Trophoblast cell (in vitro differentiated cells and primary cell): ENCODE measurements at regions not wholly inside any gene's neighbourhood (a gene's known extent, or its start where the extent isn't known, plus 50 kb on each side); places are given as distances from the start of the nearest gene placed in this dataset.
"Not testable (repeated sequence)": the region's sequence is repeated elsewhere in the genome, so short reads cannot be mapped to it uniquely, and the experiment has no call there.

Experiments used
- DNase-seq, 2 donors: peaks; one replicate each; pipeline ENCODE4 v3.0.0-alpha.2; 2016
- H2AFZ ChIP-seq: 2 replicates; pipeline ENCODE4 v1.6.1; 2013; ENCODE audit warnings: low read length, moderate library complexity, mild to moderate bottlenecking; ENCODE audit not compliant: insufficient read depth, poor library complexity
- H2AK5ac ChIP-seq: 2 replicates; pipeline ENCODE4 v1.6.1; 2013; ENCODE audit warnings: mild to moderate bottlenecking, low read length
- H2BK120ac ChIP-seq: 2 replicates; pipeline ENCODE4 v1.6.1; 2013; ENCODE audit warnings: low read length, mild to moderate bottlenecking, moderate library complexity; ENCODE audit not compliant: insufficient read depth, poor library complexity
- H2BK12ac ChIP-seq: 2 replicates; pipeline ENCODE4 v1.6.1; 2013; ENCODE audit warnings: mild to moderate bottlenecking, low read length, moderate library complexity
- H2BK5ac ChIP-seq: 2 replicates; pipeline ENCODE4 v1.6.1; 2013; ENCODE audit warnings: low read length, low read depth, moderate library complexity, mild to moderate bottlenecking; ENCODE audit not compliant: poor library complexity
- H3K14ac ChIP-seq: 2 replicates; pipeline ENCODE4 v1.6.1; 2013; ENCODE audit warnings: mild to moderate bottlenecking, low read length
- H3K18ac ChIP-seq: 2 replicates; pipeline ENCODE4 v1.6.1; 2013; ENCODE audit warnings: mild to moderate bottlenecking, low read length
- H3K23ac ChIP-seq: 2 replicates; pipeline ENCODE4 v1.6.1; 2013; ENCODE audit warnings: low read length
- H3K27ac ChIP-seq: 2 replicates; pipeline ENCODE4 v1.5.1; 2013; ENCODE audit warnings: low read depth, mild to moderate bottlenecking, inconsistent platforms, low read length, moderate library complexity
- H3K27me3 ChIP-seq: 2 replicates; pipeline ENCODE4 v1.6.1; 2013; ENCODE audit warnings: inconsistent platforms, mild to moderate bottlenecking, low read length, moderate library complexity; ENCODE audit not compliant: insufficient read depth
- H3K36me3 ChIP-seq, 2 experiments: 1 replicate in 1 of 2; 2 replicates in 1 of 2; pipeline ENCODE4 v1.6.1; 2013; ENCODE audit warnings: low read length in 2 of 2, mild to moderate bottlenecking in 2 of 2, moderate library complexity in 1 of 2; ENCODE audit not compliant: insufficient read depth in 2 of 2, control insufficient read depth in 1 of 2
- H3K4ac ChIP-seq: 2 replicates; pipeline ENCODE4 v1.6.1; 2013; ENCODE audit warnings: low read depth, mild to moderate bottlenecking, low read length, moderate library complexity
- H3K4me1 ChIP-seq, 2 experiments: 1 replicate in 1 of 2; 2 replicates in 1 of 2; pipeline ENCODE4 v1.6.1; 2013; ENCODE audit warnings: low read length in 2 of 2, mild to moderate bottlenecking in 2 of 2, moderate library complexity in 1 of 2; ENCODE audit not compliant: insufficient read depth in 2 of 2, control insufficient read depth in 1 of 2
- H3K4me2 ChIP-seq: 2 replicates; pipeline ENCODE4 v1.6.1; 2013; ENCODE audit warnings: inconsistent platforms, mild to moderate bottlenecking, low read length, moderate library complexity
- H3K4me3 ChIP-seq: 2 replicates; pipeline ENCODE4 v1.5.1; 2013; ENCODE audit warnings: mild to moderate bottlenecking, low read depth, low read length, inconsistent platforms
- H3K79me1 ChIP-seq: one replicate; pipeline ENCODE4 v1.6.1; 2013; ENCODE audit warnings: low read length
- H3K79me2 ChIP-seq: 2 replicates; pipeline ENCODE4 v1.6.1; 2013; ENCODE audit warnings: low read length, mild to moderate bottlenecking; ENCODE audit not compliant: control insufficient read depth, insufficient read depth, poor library complexity
- H3K9ac ChIP-seq: 2 replicates; pipeline ENCODE4 v1.6.1; 2013; ENCODE audit warnings: mild to moderate bottlenecking, low read length
- H3K9me3 ChIP-seq: 2 replicates; pipeline ENCODE4 v1.6.1; 2013; ENCODE audit warnings: low read depth, mild to moderate bottlenecking, control low read depth, inconsistent platforms, low read length; ENCODE audit not compliant: insufficient read depth
- H4K12ac ChIP-seq: 2 replicates; pipeline ENCODE4 v1.6.1; 2013; ENCODE audit warnings: low read depth, mild to moderate bottlenecking, low read length, moderate library complexity
- H4K8ac ChIP-seq: 2 replicates; pipeline ENCODE4 v1.6.1; 2013; ENCODE audit warnings: low read depth, mild to moderate bottlenecking, low read length, moderate library complexity
- H4K91ac ChIP-seq: one replicate; pipeline ENCODE4 v1.6.1; 2013; ENCODE audit warnings: low read depth, mild to moderate bottlenecking, low read length, moderate library complexity
- WGBS: extraction: QIAGEN DNeasy Blood & Tissue Kit; methylation state at CpG from one replicate; pipeline ENCODE4 v1.1.7; 2013; ENCODE audit warnings: missing lambda C conversion rate; ENCODE audit not compliant: insufficient read length, insufficient coverage; ENCODE audit errors: extremely low coverage; 5-methylcytosine and 5-hydroxymethylcytosine counted together

GRCh38 chr7:39758234-39758970 lies 135.0 kb downstream of the RALA start:
- Histone ChIP-seq H3K36me3 (no peaks in the 10 kb centered on the region), H2AFZ (no peak overlapping the region), H3K9ac (no peak overlapping the region), H3K18ac (no peak overlapping the region), H3K4me2 (no peak overlapping the region), H3K14ac (no peak overlapping the region), H3K27ac (no peak overlapping the region), H3K4me3 (no peak overlapping the region), H3K4me1 (no peaks in the 10 kb centered on the region), H4K91ac (no peak overlapping the region), H3K23ac (no peak overlapping the region), H3K79me1 (no peaks in the 10 kb centered on the region), H3K4ac (no peak overlapping the region), H3K27me3 (no peaks in the 10 kb centered on the region), H2BK12ac (no peak overlapping the region), H3K9me3 (peaks cover 1% of the 10 kb centered on the region), H4K12ac (no peak overlapping the region), H2BK120ac (no peak overlapping the region), H4K8ac (no peak overlapping the region), H2AK5ac (no peak overlapping the region), H2BK5ac (no peak overlapping the region), H3K79me2 (no peaks in the 10 kb centered on the region)
- no CpG with 5 or more reads among the region's 10 CpGs for WGBS
- no peak for DNase-seq

DNA sequence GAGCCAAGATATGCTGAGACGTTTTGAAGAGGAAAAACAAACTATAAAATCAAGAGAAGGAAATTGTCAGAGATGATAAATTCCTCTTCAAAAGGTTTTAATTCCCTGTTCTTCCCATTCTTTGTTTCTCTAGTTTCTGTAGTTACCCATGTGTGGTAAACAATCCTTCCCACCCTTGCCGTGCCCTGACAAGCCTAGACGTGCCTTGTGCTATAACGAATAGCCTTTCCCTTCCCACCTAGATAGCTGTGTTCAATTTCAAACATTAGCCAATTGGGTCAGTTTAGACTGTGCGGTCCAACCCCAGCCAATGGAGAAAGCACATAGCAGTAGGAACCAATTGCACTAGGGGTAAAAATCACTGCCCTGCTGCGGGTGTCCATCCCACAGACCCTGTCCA lies 138.1 kb downstream of the RALA start:
- Histone ChIP-seq H3K18ac (no peak overlapping the region), H3K79me2 (no peaks in the 10 kb centered on the region), H2AK5ac (no peak overlapping the region), H3K4ac (no peak overlapping the region), H3K36me3 (no peaks in the 10 kb centered on the region), H4K91ac (no peak overlapping the region), H4K12ac (no peak overlapping the region), H2BK12ac (no peak overlapping the region), H3K14ac (no peak overlapping the region), H3K4me2 (no peak overlapping the region), H3K27ac (no peak overlapping the region), H2AFZ (no peak overlapping the region), H2BK120ac (no peak overlapping the region), H3K4me1 (no peaks in the 10 kb centered on the region), H3K23ac (no peak overlapping the region), H2BK5ac (no peak overlapping the region), H3K27me3 (no peaks in the 10 kb centered on the region), H3K4me3 (no peak overlapping the region), H3K9ac (no peak overlapping the region), H3K9me3 (peaks cover 1% of the 10 kb centered on the region), H3K79me1 (no peaks in the 10 kb centered on the region), H4K8ac (no peak overlapping the region)
- DNase-seq: no peak
- no CpG with 5 or more reads among the region's 6 CpGs for WGBS

- not testable (repeated sequence) for H3K79me2 ChIP-seq, H3K4me1 ChIP-seq
- WGBS: no CpG with 5 or more reads among the region's 5 CpGs
These were observed 139.1 kb downstream of the RALA start for GRCh38 chr7:39762466-39762865.

DNA sequence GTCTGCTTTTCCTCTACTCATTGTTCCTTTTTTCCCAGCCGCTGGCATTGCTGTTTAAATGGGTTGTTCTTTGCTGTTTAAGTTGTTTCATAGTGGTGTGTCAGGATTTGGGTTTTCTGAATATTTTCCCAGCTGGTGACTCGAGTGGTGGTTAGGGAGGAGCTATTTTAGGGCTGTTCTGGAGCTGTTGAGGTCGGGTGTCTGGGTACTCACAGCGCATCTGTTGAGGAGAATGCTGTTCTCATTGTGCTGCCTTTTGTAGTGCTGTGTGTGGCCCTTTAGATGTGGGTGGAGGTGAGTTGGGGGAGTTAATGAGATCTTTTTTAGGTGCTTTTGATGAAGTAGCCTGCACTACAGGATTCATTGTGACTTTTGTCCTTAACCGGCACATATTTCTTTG lies 139.5 kb downstream of the RALA start:
- not testable (repeated sequence) for DNase-seq, H4K91ac ChIP-seq, H4K12ac ChIP-seq, H3K79me1 ChIP-seq, H3K18ac ChIP-seq, H2AFZ ChIP-seq, H2BK12ac ChIP-seq, H3K9me3 ChIP-seq, H3K4me2 ChIP-seq, H2BK120ac ChIP-seq, H2BK5ac ChIP-seq, H3K79me2 ChIP-seq, H3K4ac ChIP-seq, H3K9ac ChIP-seq, H4K8ac ChIP-seq, H3K23ac ChIP-seq, H3K14ac ChIP-seq, H2AK5ac ChIP-seq, H3K36me3 ChIP-seq, H3K4me3 ChIP-seq, H3K27me3 ChIP-seq, H3K27ac ChIP-seq, H3K4me1 ChIP-seq
- WGBS: no CpG with 5 or more reads among the region's 5 CpGs

More at GRCh38 chr7:39762466-39762865, 139.1 kb downstream of the RALA start:
- H3K27me3 ChIP-seq, H3K14ac ChIP-seq, H3K4me2 ChIP-seq, H3K36me3 ChIP-seq, H3K9me3 ChIP-seq, H3K4ac ChIP-seq, H2BK5ac ChIP-seq, DNase-seq, H3K23ac ChIP-seq, H4K91ac ChIP-seq, H2BK12ac ChIP-seq, H4K8ac ChIP-seq, H3K18ac ChIP-seq, H2AK5ac ChIP-seq, H4K12ac ChIP-seq, H2BK120ac ChIP-seq, H2AFZ ChIP-seq, H3K27ac ChIP-seq, H3K4me3 ChIP-seq, H3K79me1 ChIP-seq, H3K9ac ChIP-seq: not testable (repeated sequence)
